PC-3 (cell line): ENCODE measurements at regions not wholly inside any gene's neighbourhood (a gene's known extent, or its start where the extent isn't known, plus 50 kb on each side); places are given as distances from the start of the nearest gene placed in this dataset.

Experiments
- EZH2 ChIP-seq: fragments of 300-600 bp; sonication (generic); IDR thresholded peaks from one replicate; pipeline ENCODE4 v1.6.1; 2017; ENCODE audit warnings: antibody characterized with exemption, mild to moderate bottlenecking, low read length; ENCODE audit not compliant: unreplicated experiment
- TF ChIP-seq, protein P1 (sequence below): fragments of 300-600 bp; sonication (generic); conservative IDR thresholded peaks from 2 replicates; pipeline ENCODE4 v1.5.1; 2017; ENCODE audit warnings: antibody characterized with exemption, low read depth, mild to moderate bottlenecking, low read length

DNA sequence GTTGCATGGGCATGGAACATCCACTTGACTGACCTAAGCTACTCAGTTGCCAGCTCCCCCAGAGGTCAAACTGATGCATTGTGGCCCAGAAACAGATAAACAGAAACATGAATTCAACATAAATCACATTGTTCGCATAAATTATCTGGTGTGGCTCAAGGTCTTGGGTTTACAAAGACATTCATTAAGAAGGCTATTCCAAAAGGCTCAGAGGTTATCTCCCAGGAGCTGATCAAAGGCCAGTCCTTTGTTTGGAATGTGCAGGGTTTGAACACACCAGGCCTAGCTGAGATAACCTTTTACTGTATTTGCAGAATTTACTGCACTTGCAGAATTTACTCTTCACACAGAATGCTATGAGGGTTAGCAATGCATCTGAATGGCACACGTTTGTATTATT lies 96.4 kb upstream of the DCD start:
- TF ChIP-seq, protein P1, sequence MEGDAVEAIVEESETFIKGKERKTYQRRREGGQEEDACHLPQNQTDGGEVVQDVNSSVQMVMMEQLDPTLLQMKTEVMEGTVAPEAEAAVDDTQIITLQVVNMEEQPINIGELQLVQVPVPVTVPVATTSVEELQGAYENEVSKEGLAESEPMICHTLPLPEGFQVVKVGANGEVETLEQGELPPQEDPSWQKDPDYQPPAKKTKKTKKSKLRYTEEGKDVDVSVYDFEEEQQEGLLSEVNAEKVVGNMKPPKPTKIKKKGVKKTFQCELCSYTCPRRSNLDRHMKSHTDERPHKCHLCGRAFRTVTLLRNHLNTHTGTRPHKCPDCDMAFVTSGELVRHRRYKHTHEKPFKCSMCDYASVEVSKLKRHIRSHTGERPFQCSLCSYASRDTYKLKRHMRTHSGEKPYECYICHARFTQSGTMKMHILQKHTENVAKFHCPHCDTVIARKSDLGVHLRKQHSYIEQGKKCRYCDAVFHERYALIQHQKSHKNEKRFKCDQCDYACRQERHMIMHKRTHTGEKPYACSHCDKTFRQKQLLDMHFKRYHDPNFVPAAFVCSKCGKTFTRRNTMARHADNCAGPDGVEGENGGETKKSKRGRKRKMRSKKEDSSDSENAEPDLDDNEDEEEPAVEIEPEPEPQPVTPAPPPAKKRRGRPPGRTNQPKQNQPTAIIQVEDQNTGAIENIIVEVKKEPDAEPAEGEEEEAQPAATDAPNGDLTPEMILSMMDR, result no peak
- no peak for TF ChIP-seq EZH2
